K562 (cell line): ENCODE measurements at regions not wholly inside any gene's neighbourhood (a gene's known extent, or its start where the extent isn't known, plus 50 kb on each side); places are given as distances from the start of the nearest gene placed in this dataset.

ENCODE experiments used
- ATAC-seq: fragments of 200-7000 bp; cut with Tn5 transposase; 3 replicates; pipeline ENCODE4 v1.9.1; 2020; ENCODE audit warnings: moderate library complexity
- BruUV-seq: library from RNA; stranded (reverse); fragments of 400-500 nt; replicated peaks from 2 replicates; lab custom pipeline; 2021; lab: Mats Ljungman, UMichigan
- CTCF ChIA-PET: fragments of 300-600 bp; formaldehyde crosslinking; extraction: SDS; loops from one replicate; lab custom pipeline; 2021; ENCODE audit warnings: low intra/inter-chr PET ratio; lab: Yijun Ruan, JAX
- POLR2A ChIA-PET: fragments of 300-600, 350-650 bp; sonication (Branson Sonifier 250); formaldehyde crosslinking; extraction: SDS; loops from one replicate; lab custom pipeline; 2021; ENCODE audit warnings: antibody characterized with exemption, inconsistent platforms; lab: Yijun Ruan, JAX
- DNase-seq, 4 experiments: peaks; one replicate each; pipeline versions ENCODE4 v3.0.0 to v3.0.0-alpha.2; 2011 to 2018; ENCODE audit warnings: low spot score in 3 of 4, mixed read lengths in 3 of 4; ENCODE audit errors: extremely low read depth in 1 of 4
- FAIRE-seq: peaks from 2 replicates; lab custom pipeline; 2011; peaks lifted over from hg19 to GRCh38; lab: Jason Lieb, UNC
- H2AFZ ChIP-seq: 2 replicates; pipeline ENCODE4 v1.6.0; 2011; ENCODE audit warnings: low read depth, low read length, control low read depth, inconsistent platforms
- H3K27ac ChIP-seq: fragments of 200-600 bp; 3 replicates; pipeline ENCODE4 v1.8.0; 2011; ENCODE audit warnings: low read depth, mild to moderate bottlenecking, control low read depth, inconsistent platforms, low read length, moderate library complexity, mixed read lengths; ENCODE audit errors: extremely low read depth
- H3K27me3 ChIP-seq, 2 experiments: fragments of 300-600 bp in 1 of 2; 2 replicates in 1 of 2; 3 replicates in 1 of 2; pipeline versions ENCODE4 v1.6.0 to v1.8.0; 2011; ENCODE audit warnings: inconsistent platforms in 2 of 2, low read length in 2 of 2, mild to moderate bottlenecking in 1 of 2, mixed read lengths in 1 of 2, moderate library complexity in 1 of 2; ENCODE audit not compliant: control insufficient read depth in 2 of 2, insufficient read depth in 2 of 2
- H3K36me3 ChIP-seq: fragments of 300-600 bp; 3 replicates; pipeline ENCODE4 v1.8.0; 2011; ENCODE audit warnings: mild to moderate bottlenecking, low read length, inconsistent platforms; ENCODE audit not compliant: control insufficient read depth, insufficient read depth
- H3K4me1 ChIP-seq, 2 experiments: fragments of 200-600 bp in 1 of 2; replicated peaks in 1 of 2; 2 replicates in 1 of 2; 3 replicates in 1 of 2; pipeline versions ENCODE4 v1.5.1 to v1.8.0; 2011; ENCODE audit warnings: inconsistent platforms in 2 of 2, low read length in 2 of 2, mild to moderate bottlenecking in 1 of 2, mixed read lengths in 1 of 2, moderate library complexity in 1 of 2; ENCODE audit not compliant: control insufficient read depth in 2 of 2, insufficient read depth in 2 of 2
- H3K4me2 ChIP-seq: 2 replicates; pipeline ENCODE4 v1.6.1; 2011; ENCODE audit warnings: low read length, control low read depth, inconsistent platforms, mixed read lengths; ENCODE audit not compliant: insufficient read depth
- H3K4me3 ChIP-seq: fragments of 200-600 bp; sonication (generic), shearing (Covaris generic); 2 replicates; pipeline ENCODE4 v1.5.1; 2016; ENCODE audit warnings: control low read depth, inconsistent platforms
- H3K79me2 ChIP-seq: fragments of 200-600 bp; 3 replicates; pipeline ENCODE4 v1.8.0; 2011; ENCODE audit warnings: low read length, inconsistent platforms; ENCODE audit not compliant: control insufficient read depth, insufficient read depth
- H3K9ac ChIP-seq, 2 experiments: 2 replicates each; pipeline versions ENCODE4 v1.6.0 to v1.6.1; 2011; ENCODE audit warnings: low read depth in 2 of 2, low read length in 2 of 2, control low read depth in 1 of 2, inconsistent platforms in 1 of 2, mild to moderate bottlenecking in 1 of 2, mixed read lengths in 1 of 2; ENCODE audit not compliant: insufficient read depth in 1 of 2
- H3K9me1 ChIP-seq: one replicate; pipeline ENCODE4 v1.6.0; 2011; ENCODE audit warnings: inconsistent platforms, mild to moderate bottlenecking, low read length, moderate library complexity; ENCODE audit not compliant: control insufficient read depth, insufficient read depth
- H3K9me3 ChIP-seq: replicated peaks from 2 replicates; pipeline ENCODE4 v1.5.1; 2011; ENCODE audit warnings: low read depth, low read length, inconsistent platforms; ENCODE audit not compliant: control insufficient read depth, insufficient read depth
- H4K20me1 ChIP-seq: replicated peaks from 2 replicates; pipeline ENCODE4 v1.6.1; 2011; ENCODE audit warnings: low read length, inconsistent platforms, mixed read lengths; ENCODE audit not compliant: control insufficient read depth, insufficient read depth
- MYC ChIP-seq, 2 experiments: fragments of 250-450 bp in 1 of 2; sonication (Bioruptor Pico) in 1 of 2; IDR thresholded peaks; 2 replicates each; pipeline versions ENCODE4 v1.5.1 to v1.6.1; 2012 to 2021; ENCODE audit warnings: low read depth in 2 of 2, borderline replicate concordance in 1 of 2, improper control_type of control experiment in 1 of 2, low read length in 1 of 2, mild to moderate bottlenecking in 1 of 2, moderate library complexity in 1 of 2
- NCOA2 ChIP-seq, 2 experiments: fragments of 450-650 bp; IDR thresholded peaks; 2 replicates each; pipeline ENCODE4 v1.6.1; 2018; ENCODE audit warnings: mild to moderate bottlenecking in 2 of 2, moderate library complexity in 1 of 2; ENCODE audit not compliant: partially characterized antibody in 2 of 2
- PML ChIP-seq: IDR thresholded peaks from 2 replicates; pipeline ENCODE4 v1.6.1; 2012; ENCODE audit warnings: low read length, inconsistent platforms
- RHOXF2B ChIP-seq: fragments of 250-450 bp; sonication (Bioruptor Pico); conservative IDR thresholded peaks from 2 replicates; pipeline ENCODE4 v1.5.1; 2021
- SRF ChIP-seq, 2 experiments: fragments of 250-450, 450-650 bp in 1 of 2; sonication (Bioruptor Pico) in 1 of 2; sonication (generic) in 1 of 2; formaldehyde crosslinking; IDR thresholded peaks; 2 replicates each; pipeline versions ENCODE4 v1.5.0 to v1.5.1; 2020 to 2022; ENCODE audit warnings: mild to moderate bottlenecking in 1 of 2, missing genetic modification reagents in 1 of 2
- ZNF165 ChIP-seq: fragments of 250-450 bp; sonication (Bioruptor Pico); IDR thresholded peaks from 2 replicates; pipeline ENCODE4 v1.4.0; 2020; ENCODE audit warnings: borderline replicate concordance
- WGBS: fragments of 100-300 bp; shearing (Covaris generic); methylation state at CpG from one replicate; pipeline ENCODE4 v1.1.6; 2016; ENCODE audit warnings: low coverage, mixed read lengths; ENCODE audit not compliant: insufficient coverage; ENCODE audit errors: missing lambda C conversion rate; 5-methylcytosine and 5-hydroxymethylcytosine counted together
- in situ Hi-C: fragments of 300-500 bp; cut with MboI; formaldehyde crosslinking; loops from 4 replicates; pipeline ENCODE4 v1.15.0; 2018; ENCODE audit warnings: inconsistent platforms, mixed read lengths
- intact Hi-C: fragments of 100-400 bp; cut with micrococcal nuclease; formaldehyde crosslinking; loops from 2 replicates; pipeline ENCODE4 v1.14.2; 2022
- TF ChIP-seq, protein P1 (sequence below): fragments of 450-650 bp; conservative IDR thresholded peaks from 2 replicates; pipeline ENCODE4 v1.6.1; 2016; ENCODE audit warnings: missing genetic modification characterization, low read depth, mild to moderate bottlenecking, control low read depth, missing compliant biosample characterization
- TF ChIP-seq, protein P2 (sequence below): fragments of 450-650 bp; IDR thresholded peaks from 2 replicates; pipeline ENCODE4 v1.6.1; 2016; ENCODE audit warnings: mild to moderate bottlenecking, moderate library complexity

DNA sequence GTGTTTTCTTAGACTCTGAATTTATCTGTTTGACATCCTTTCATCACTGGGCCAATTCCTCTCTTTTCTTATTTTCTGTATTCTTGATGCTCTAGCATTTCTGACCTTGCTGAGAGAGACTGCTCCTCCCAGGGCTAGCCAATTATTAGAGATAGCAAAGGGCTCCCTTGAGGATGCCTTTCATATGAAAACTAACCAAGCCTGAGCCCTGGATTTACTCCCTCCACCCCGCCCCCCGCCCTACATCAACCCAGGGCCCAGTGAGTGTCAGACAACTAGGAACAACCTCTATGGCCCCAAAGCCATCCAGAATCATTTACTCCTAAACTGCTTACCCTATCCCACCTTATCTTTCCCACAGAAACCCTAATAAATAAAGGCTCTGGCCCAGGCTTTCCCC lies 69.7 kb upstream of the LARS2 start:
- H3K4me2 ChIP-seq = no peak overlapping the region
- intact Hi-C loops = no loop called here
- 0% methylated on average over 2 of the region's 2 CpGs for WGBS
- H2AFZ ChIP-seq = no peak overlapping the region
- H3K9me1 ChIP-seq = no peaks in the 10 kb centered on the region
- in situ Hi-C loops = no loop called here
- no peak overlapping the region for H3K4me3 ChIP-seq
- DNase-seq (no peak), FAIRE-seq (no peak), ATAC-seq (no peak)
- ChIA-PET POLR2A (interaction anchor here (0.6 to 1.6 kb wide), 3 partner anchors 11 to 20 kb away, joined by 3 to 5 read pairs (median 3); no protein-coding TSS in a partner anchor), CTCF (no interaction called here)
- no peak overlapping the region for H3K27ac ChIP-seq
- H4K20me1 ChIP-seq = no peaks in the 10 kb centered on the region
- H3K4me1 ChIP-seq = peaks cover 0 to under 1% of the 10 kb centered on the region in 2 experiments; a peak in 2 of 5 replicates
- peaks cover 26 to 39% of the 10 kb centered on the region in 2 experiments for H3K27me3 ChIP-seq
- no peak overlapping the region for H3K9ac ChIP-seq
- no peaks in the 10 kb centered on the region for H3K79me2 ChIP-seq
- no peaks in the 10 kb centered on the region for H3K9me3 ChIP-seq
- no TSS peak for BruUV-seq
- no peaks in the 10 kb centered on the region for H3K36me3 ChIP-seq
- TF ChIP-seq, protein P1, sequence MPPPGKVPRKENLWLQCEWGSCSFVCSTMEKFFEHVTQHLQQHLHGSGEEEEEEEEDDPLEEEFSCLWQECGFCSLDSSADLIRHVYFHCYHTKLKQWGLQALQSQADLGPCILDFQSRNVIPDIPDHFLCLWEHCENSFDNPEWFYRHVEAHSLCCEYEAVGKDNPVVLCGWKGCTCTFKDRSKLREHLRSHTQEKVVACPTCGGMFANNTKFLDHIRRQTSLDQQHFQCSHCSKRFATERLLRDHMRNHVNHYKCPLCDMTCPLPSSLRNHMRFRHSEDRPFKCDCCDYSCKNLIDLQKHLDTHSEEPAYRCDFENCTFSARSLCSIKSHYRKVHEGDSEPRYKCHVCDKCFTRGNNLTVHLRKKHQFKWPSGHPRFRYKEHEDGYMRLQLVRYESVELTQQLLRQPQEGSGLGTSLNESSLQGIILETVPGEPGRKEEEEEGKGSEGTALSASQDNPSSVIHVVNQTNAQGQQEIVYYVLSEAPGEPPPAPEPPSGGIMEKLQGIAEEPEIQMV (tag) = no peak
- TF ChIP-seq, protein P2, sequence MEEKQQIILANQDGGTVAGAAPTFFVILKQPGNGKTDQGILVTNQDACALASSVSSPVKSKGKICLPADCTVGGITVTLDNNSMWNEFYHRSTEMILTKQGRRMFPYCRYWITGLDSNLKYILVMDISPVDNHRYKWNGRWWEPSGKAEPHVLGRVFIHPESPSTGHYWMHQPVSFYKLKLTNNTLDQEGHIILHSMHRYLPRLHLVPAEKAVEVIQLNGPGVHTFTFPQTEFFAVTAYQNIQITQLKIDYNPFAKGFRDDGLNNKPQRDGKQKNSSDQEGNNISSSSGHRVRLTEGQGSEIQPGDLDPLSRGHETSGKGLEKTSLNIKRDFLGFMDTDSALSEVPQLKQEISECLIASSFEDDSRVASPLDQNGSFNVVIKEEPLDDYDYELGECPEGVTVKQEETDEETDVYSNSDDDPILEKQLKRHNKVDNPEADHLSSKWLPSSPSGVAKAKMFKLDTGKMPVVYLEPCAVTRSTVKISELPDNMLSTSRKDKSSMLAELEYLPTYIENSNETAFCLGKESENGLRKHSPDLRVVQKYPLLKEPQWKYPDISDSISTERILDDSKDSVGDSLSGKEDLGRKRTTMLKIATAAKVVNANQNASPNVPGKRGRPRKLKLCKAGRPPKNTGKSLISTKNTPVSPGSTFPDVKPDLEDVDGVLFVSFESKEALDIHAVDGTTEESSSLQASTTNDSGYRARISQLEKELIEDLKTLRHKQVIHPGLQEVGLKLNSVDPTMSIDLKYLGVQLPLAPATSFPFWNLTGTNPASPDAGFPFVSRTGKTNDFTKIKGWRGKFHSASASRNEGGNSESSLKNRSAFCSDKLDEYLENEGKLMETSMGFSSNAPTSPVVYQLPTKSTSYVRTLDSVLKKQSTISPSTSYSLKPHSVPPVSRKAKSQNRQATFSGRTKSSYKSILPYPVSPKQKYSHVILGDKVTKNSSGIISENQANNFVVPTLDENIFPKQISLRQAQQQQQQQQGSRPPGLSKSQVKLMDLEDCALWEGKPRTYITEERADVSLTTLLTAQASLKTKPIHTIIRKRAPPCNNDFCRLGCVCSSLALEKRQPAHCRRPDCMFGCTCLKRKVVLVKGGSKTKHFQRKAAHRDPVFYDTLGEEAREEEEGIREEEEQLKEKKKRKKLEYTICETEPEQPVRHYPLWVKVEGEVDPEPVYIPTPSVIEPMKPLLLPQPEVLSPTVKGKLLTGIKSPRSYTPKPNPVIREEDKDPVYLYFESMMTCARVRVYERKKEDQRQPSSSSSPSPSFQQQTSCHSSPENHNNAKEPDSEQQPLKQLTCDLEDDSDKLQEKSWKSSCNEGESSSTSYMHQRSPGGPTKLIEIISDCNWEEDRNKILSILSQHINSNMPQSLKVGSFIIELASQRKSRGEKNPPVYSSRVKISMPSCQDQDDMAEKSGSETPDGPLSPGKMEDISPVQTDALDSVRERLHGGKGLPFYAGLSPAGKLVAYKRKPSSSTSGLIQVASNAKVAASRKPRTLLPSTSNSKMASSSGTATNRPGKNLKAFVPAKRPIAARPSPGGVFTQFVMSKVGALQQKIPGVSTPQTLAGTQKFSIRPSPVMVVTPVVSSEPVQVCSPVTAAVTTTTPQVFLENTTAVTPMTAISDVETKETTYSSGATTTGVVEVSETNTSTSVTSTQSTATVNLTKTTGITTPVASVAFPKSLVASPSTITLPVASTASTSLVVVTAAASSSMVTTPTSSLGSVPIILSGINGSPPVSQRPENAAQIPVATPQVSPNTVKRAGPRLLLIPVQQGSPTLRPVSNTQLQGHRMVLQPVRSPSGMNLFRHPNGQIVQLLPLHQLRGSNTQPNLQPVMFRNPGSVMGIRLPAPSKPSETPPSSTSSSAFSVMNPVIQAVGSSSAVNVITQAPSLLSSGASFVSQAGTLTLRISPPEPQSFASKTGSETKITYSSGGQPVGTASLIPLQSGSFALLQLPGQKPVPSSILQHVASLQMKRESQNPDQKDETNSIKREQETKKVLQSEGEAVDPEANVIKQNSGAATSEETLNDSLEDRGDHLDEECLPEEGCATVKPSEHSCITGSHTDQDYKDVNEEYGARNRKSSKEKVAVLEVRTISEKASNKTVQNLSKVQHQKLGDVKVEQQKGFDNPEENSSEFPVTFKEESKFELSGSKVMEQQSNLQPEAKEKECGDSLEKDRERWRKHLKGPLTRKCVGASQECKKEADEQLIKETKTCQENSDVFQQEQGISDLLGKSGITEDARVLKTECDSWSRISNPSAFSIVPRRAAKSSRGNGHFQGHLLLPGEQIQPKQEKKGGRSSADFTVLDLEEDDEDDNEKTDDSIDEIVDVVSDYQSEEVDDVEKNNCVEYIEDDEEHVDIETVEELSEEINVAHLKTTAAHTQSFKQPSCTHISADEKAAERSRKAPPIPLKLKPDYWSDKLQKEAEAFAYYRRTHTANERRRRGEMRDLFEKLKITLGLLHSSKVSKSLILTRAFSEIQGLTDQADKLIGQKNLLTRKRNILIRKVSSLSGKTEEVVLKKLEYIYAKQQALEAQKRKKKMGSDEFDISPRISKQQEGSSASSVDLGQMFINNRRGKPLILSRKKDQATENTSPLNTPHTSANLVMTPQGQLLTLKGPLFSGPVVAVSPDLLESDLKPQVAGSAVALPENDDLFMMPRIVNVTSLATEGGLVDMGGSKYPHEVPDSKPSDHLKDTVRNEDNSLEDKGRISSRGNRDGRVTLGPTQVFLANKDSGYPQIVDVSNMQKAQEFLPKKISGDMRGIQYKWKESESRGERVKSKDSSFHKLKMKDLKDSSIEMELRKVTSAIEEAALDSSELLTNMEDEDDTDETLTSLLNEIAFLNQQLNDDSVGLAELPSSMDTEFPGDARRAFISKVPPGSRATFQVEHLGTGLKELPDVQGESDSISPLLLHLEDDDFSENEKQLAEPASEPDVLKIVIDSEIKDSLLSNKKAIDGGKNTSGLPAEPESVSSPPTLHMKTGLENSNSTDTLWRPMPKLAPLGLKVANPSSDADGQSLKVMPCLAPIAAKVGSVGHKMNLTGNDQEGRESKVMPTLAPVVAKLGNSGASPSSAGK = no peak
- TF ChIP-seq RHOXF2B (CRISPR knock-in tag) = no peak
- no peak for TF ChIP-seq ZNF165 (CRISPR knock-in tag)
- TF ChIP-seq SRF (CRISPR knock-in tag; IDR thresholded peaks at IDR 0.05) = no peak
- no peak for TF ChIP-seq NCOA2 (IDR thresholded peaks at IDR 0.05; ENCODE audit: partially characterized antibody in 2 of 2)
- no peak for TF ChIP-seq MYC (IDR thresholded peaks at IDR 0.05; ENCODE audit: low read depth, low read length)
- no peak for TF ChIP-seq MYC (CRISPR knock-in tag; IDR thresholded peaks at IDR 0.05; ENCODE audit: borderline replicate concordance, low read depth)
- no peak for TF ChIP-seq PML
